GM13977 (cell line): ENCODE measurements at regions not wholly inside any gene's neighbourhood (a gene's known extent, or its start where the extent isn't known, plus 50 kb on each side); places are given as distances from the start of the nearest gene placed in this dataset.

ENCODE experiments used
- DNase-seq: peaks from one replicate; pipeline ENCODE4 v3.0.0; 2012; ENCODE audit warnings: low spot score
- CTCF ChIP-seq: IDR thresholded peaks from 2 replicates; pipeline ENCODE4 v1.5.1; 2012; ENCODE audit warnings: mild to moderate bottlenecking, control low read depth; ENCODE audit not compliant: insufficient read depth; ENCODE audit errors: extremely low read depth, missing control alignments
- in situ Hi-C: fragments of 300-500 bp; cut with MboI; formaldehyde crosslinking; loops from one replicate; pipeline ENCODE4 v1.12.0; 2022; ENCODE audit warnings: low sequenced_read_pairs, low pct_unique_long_range_greater_than_20kb, mixed read lengths, inconsistent platforms; ENCODE audit not compliant: unreplicated experiment

GRCh38 chr4:180792541-180792940 lies 1450.7 kb upstream of the TENM3 start:
- in situ Hi-C loops = no loop called here

GRCh38 chr4:180794333-180794732 lies 1448.9 kb upstream of the TENM3 start:
- no peak for DNase-seq
- in situ Hi-C loops = no loop called here

More at GRCh38 chr4:180792541-180792940, 1450.7 kb upstream of the TENM3 start:
- DNase-seq = no peak
- no peak for TF ChIP-seq CTCF

GRCh38 chr4:180798036-180798577 lies 1445.1 kb upstream of the TENM3 start:
- no peak for DNase-seq
- no peak for TF ChIP-seq CTCF
- in situ Hi-C loops = no loop called here

More at GRCh38 chr4:180794333-180794732, 1448.9 kb upstream of the TENM3 start:
- TF ChIP-seq CTCF = no peak

- no peak for TF ChIP-seq CTCF
- in situ Hi-C loops = no loop called here
- no peak for DNase-seq
Observed at GRCh38 chr4:180799798-180800197, 1443.4 kb upstream of the TENM3 start.

- no peak for DNase-seq
- in situ Hi-C loops = no loop called here
- TF ChIP-seq CTCF = no peak
Observed at GRCh38 chr4:180805101-180805500, 1438.1 kb upstream of the TENM3 start.

- no peak for DNase-seq
- TF ChIP-seq CTCF = no peak
- in situ Hi-C loops = no loop called here
Observed at GRCh38 chr4:180808862-180809261, 1434.3 kb upstream of the TENM3 start.

GRCh38 chr4:180809439-180809838 lies 1433.8 kb upstream of the TENM3 start:
- in situ Hi-C loops = no loop called here
- DNase-seq = no peak
- no peak for TF ChIP-seq CTCF
